ENCODE measurements at regions not wholly inside any gene's neighbourhood (a gene's known extent, or its start where the extent isn't known, plus 50 kb on each side); places are given as distances from the start of the nearest gene placed in this dataset.

DNA sequence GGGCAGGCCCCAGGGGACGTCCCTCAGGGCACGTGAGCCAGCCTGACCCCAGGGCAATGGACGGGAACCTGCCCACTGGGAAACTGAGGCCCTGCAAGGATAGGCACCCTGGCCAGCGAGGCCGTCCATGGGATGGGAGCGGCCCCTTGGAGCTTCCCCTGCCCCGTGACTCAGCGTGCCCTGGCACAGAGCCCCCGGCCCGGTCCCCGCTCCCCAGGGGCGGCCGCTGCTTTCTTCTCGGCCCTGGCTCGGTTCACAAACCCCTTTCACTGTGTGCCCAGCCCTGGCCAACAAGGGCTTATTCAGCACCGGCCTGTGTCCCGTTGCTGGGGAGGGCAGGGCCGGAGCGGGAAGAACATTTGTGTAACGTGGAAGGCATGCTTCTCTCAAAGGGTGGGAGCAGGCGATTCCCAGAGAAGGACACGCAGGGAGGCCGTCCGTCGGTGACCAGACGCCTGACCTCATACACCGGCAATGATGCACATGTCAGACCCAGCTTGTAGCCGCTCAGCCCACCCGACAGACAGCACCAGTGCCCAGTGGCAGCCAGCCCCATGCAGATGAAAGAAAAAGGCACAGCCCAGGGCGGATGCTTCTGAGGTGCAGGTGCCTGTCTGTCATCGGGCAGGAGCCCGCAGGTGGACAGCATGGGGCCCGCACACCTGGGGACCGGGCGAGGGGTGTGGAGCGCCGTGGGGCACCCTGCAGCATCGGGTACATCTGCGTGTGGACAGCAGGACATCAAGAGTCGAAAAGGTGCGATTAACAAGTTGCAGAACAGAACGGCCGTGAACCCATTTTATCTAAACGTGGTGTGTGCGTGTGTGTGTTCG lies 94.5 kb downstream of the PDGFA start:
- DNase-seq: no peak

DNA sequence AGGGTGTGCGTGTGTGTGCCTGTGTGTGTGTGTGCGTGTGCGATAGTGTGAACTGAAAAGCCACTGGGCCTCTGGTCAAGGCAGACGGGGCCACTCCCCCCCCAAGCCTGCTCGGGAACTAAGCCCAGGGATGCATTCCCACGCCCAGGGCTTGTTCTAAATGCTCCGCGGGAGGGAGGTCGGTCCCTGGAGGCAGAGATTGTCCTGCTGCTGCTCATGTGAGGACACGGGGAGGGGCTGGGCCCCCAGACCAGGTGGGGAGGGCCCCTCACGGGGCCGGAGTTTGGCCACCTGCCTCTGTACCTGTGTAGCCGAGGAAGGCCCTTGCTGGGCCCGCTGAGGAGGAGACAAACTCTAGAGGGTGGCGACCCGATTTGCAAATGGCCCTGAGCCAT lies 93.9 kb downstream of the PDGFA start:
- DNase-seq: no peak

DNA sequence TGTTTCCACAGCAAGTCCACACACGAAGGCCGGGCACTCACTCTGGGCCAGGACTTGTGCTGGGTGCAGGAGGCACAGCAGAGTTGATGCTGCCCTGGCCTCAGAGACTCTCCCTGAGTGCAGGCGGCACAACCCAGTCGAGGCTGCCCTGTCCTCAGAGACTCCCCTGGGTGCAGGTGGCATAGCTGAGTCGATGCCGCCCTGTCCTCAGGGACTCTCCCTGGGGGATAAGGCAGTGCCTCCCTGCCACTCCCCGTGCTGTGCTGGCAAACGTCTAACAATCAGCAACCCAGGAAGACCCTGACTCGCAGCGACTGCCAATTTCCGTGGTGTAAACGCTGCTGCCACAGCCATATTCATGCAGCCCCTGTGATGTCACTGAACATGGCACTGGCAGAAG lies 93.1 kb downstream of the PDGFA start:
- no peak for DNase-seq

DNA sequence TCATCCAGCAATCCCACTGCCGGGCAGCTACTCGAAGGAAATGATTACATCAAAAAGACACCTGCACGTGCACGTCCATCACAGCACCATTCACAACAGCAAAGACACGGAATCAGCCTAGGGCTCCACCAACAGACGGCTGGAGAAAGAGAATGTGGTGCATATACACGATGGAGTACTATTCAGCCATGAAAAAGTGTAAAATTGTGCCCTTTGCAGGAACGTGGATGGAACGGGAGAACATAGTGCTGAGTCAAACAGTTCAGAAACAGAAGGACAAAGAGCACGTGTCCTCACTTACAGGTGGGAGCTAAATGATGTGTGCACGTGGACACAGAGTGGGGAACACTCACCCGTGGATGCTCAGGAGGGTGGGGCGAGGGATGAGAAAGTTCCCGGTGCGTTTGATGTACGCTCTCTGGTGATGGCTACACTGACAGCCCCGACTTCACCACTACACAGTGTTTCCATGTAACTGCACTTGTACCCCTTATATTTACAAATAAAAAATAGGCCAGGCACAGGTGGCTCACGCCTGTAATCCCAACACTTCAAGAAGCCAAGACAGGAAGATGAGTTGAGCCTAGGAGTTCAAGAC lies 92.0 kb downstream of the PDGFA start:
- no peak for DNase-seq

DNA sequence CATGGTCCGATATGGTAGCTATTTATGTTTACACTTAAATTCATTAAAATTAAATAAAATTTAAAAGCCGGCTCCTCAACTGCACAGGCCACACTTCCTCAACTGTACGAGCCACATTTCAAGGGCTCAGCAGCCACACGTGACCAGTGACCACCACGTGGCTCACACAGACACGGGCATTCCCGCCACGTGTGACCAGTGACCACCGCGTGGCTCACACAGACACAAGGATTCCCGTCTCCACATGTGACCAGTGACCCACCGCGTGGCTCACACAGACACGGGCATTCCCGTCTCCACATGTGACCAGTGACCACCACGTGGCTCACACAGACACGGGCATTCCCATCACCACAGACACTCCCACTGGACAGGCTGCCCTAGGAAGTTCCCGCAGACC lies 91.3 kb downstream of the PDGFA start:
- DNase-seq: no peak

DNA sequence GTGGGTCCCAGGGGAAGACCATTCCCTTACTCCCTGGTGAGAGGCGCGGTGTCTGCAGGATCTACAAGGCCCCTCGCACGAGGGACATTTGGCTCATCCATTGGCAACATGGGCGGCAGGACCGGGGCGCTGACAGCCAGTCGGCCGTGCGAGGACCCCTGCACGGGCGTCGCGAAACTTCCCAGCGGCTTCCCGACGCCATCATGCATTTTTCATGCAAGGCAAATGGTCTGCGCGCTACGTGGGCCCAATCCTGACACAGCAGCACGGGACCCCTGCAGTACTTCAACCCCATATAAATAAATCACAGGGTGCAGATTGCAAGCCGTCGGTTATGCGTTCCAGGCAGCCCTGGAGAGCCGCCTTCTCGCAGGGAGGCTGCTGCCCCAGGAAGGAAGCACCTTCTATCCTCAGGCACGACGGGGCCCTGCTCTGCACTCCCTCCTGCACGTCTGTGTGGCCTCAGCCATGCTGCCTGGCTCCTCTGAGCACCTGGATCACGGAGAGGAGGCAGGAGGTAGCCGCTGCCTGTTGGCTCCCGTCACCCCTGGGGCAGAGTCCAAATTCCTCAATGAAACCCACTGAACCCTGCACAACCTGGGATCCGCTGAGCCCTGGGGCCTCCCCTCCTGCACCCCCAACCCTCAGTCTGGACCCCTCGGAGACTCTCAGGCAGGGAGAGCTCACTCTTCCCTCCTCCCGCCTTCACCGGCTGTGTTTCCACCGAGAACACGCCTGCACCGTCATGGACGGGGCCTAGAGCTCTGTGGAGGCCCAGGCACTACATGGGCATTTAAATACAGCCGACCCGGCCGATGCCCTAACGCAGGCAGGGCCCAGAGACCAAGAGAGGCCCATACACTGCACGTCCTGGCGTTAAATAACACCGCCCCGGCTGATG lies 90.5 kb downstream of the PDGFA start:
- no peak for DNase-seq

DNA sequence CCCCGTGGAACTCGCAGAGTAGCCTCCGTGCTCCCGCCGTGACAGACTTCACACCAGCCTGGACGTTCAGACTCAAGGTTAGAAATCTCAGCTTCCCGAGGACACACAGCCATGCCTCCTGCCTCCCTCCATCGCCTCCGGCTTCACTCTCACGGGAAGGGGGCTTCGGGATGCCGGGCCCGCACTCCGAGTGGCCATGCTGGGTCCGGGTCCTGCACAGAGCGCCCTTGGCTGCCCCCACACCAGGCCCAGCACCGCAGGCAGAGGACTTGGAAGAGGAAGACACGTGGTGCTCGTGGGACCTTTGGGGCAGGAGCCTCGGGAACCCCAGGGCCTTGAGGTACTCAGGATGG lies 89.8 kb downstream of the PDGFA start:
- DNase-seq: no peak

DNA sequence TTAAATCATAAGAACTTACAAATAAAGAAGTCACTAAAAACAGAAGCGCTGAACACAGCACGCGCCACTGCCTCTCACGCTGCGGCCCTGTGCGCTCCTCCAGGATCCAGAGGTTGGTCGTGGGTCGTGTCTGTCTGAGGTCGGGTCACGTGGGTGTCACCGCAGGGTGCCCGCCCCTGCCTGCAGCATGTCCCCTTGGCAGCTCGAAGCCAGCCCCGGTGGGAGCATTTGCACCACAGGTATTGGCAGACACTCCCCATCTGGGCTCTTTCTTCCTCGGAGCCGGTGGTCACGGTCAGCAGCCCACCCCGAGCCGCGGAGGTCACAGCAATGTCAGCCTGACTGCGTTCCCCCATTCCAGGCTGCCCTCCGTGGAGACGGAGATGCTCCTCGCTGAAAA lies 88.6 kb downstream of the PDGFA start:
- no peak for DNase-seq

DNA sequence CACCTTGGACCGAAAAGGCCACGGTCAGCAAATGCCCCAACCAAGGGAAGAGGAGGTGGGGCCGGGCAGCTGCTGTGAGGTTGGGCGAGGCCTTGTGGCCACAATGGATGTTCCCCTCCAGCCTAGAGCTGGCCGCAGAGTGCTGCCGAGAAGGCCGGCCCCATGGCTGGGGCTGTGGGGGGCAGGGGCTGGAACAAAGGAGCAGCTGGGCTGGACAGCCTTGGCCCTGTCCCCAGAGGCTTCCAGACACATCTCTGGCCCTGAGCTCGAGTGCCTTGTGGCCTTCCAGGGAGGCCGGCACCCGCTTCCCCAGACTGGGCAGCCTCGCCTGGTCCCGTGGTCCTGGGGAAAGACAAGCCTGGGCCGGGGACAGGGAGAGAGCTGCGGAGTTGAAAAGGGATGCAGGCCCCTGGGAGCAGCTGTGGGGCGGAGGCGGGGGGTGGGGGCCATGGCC lies 88.0 kb downstream of the PDGFA start:
- no peak for DNase-seq

DNA sequence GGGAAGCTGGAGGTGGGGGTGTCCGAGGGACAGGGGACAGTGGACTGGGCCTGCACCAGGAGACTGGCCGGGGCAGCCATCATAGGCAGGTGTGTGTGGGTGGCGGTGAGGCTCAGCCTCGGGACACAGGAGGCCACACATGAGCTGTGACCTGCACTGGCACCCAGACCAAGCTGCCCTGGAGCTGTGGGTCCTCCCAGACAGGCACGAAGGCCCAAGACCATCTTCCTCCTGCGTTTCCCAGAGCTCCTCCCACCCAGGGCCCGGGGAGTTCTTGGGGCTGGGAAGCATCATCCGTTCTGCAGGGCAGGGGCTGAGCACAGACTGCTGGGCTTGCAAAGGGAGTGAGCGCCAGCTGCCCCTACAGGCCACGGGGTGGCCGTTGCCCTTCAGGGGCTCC lies 87.4 kb downstream of the PDGFA start:
- DNase-seq: no peak

DNA sequence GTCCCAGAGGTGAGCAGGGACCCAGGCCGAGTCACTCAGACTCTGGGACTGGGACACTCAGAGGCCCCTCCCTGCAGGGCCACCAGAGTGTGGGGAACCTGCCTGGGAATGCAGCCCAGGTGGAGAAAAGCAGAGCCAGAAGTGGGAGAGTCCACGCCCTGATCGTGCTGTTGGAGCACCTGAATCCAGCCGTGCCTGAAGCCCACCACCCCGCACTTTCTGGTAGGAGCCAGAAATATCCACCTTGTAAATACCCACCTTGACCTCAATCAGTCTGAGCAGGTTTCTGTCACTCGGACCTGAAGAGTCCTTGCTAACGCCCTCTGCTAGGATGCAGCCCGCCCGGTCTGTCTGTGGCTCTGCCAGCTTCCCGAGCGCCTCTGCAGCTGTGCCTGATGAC lies 86.7 kb downstream of the PDGFA start:
- DNase-seq: no peak

DNA sequence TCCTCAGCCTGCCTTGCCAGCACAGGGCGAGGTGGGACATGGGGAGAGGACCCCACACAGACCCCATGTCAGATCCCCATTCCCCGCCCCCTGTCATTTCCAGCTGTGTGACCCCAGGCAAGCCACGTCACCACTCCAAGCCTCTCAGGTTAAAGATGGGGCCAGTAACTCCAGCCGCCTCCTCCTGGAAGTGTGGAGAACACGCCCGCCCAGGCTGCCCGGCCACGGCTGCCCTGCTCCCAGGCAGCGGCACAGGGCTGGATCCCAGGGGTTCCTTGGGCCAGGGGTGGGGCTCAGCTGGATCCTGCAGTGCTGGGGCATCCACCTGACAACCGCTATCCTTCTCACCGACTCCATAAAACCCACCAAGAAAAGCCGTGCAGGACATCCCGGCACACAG lies 86.1 kb downstream of the PDGFA start:
- no peak for DNase-seq

DNA sequence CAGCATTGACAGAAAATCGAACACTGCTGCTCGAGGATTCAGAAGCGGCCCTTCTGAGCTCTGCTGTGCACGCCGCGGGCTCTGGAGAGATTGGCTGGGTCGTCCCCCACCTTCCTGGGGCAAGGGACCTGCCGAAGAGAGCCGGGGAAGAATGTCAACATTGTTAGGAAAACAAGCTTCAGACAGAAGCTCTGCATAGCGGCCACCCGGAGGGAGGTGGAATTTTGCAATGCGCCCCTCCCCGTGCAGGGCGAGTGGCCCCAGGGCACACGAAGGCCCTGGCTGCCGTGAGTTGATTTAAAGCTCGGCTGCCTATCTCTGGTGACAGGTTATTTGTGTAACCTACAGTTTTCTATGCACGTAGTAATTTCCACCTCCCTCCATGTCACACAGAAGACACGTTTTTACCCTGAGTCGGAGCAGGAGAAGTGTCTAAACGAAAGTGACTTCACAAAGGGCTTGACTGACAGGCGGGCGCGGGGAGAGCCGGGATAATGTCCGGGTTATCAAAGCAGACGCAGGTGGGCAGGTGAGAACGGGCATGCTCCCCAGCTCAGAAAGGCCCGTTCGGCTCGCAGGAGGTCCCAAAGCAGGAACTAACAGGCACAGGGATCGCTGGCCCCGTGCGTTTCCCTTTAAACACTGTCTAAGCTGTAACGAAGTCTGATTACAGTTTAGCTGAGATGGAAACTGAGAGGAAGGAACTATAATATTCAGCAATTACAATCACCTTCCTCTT lies 84.6 kb downstream of the PDGFA start:
- no peak for DNase-seq

DNA sequence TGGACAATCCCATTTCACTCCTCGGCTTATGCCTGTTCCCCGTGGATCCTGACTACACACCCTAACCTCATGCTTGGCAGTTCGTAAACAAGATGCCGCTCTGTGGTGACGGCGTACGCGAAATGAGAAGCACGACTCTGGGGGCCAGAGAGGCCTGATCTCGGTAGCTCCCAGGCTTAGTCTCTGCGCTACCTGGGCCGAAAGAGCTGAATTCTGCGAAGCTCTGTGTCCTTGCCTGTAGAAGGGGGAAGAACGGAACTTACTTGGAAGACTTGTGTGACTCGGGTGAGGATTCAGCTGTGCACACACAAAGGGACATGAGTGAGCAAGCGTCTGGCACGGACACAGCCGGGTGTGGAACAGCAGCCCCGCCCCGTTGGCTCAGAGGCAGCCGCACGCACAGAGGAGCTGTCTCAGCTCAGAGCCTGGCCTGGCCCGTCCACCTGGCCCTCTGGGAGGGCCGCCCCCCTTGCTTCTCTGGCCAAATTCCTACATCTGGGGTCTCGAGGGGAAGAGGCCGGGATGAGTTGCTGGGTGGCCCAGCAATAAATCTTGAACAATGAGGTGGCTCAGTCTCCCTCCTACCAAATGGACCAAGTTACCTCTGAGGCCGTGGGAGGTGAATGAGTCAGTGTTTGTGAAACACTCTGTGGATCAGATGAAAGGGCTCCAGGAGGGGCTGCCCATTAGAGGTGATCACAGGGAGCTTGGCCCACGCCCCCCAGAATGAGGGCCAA lies 83.8 kb downstream of the PDGFA start:
- no peak for DNase-seq

DNA sequence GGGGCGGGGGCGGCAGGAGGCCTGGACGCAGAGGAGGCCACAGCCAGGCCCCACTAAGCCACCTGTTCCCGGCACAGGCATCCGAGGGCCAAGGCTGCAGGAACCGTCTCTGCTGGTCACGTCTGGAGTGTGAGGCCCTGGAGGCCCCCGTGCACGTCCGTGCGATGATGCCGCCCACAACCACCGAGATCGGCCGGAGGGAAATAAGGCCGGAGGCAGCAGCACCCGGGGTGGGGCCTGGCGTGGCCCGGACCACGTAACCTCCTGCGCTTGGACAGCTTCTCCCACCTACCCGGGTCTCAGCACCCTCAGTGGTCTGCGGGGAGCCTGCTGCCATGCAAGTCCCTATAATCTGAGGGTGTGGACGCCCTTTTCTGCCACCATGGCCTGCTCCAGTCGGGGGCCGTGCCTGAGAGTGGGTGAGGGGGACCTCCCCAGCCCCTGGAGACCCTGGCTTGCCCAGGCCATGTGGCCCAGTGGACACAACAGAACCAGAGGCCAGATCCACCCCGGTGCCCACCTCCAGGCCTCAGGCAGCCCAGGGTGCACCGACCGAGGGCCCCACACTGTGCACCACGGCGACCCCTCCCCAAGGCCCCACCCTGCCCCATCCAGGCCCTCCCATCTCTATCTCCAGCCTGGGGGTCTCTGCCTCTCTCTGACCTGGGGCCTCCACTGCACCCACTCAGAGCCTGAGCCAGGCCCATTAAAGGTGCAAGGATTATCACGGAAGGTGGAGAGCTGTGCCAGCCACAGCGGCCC lies 83.1 kb downstream of the PDGFA start:
- DNase-seq: no peak

DNA sequence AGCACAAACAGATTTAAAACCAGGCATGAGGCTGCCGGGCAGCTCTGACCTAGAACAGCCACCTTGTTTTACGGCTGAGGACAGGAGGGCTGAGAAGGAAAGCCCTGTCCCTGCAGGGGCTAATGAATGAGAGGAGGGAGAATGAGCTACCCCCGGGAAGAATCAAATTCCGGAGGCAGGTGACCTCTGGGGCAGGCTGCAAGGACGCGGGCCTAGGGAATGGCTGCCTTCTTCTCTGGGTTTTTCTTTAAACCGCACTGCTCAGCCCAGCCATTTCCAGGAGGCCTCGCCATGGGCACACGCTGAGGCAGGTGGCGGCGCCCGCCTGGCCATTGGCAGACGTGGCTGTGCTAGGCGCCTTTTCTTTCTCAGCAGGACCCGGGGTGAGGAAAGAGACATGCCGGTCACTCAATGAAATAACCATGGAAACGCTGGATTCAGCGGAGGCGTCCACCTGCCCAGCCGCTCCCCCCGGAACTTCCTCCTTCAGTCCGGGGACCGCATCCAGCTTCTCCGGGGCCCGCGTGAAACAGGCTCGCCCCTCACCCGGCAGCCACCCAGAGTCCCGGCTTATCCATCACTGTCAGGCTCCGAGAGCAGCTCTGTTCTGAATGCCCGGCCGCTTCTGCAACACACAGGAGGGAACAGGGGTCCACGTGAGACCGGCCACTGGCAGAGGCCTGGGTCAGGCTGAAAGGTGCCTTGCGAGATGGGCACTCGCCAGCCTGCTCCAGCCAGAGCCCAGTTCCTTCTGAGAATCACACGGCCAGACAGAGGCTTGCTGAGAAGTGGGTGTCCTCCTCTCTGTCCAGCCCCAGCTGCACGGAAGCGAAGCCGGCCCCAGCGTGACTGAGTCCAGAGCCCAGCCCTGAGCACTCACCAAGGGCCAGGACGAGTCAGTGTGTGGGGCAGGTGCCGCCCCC lies 82.1 kb downstream of the PDGFA start:
- DNase-seq: no peak

DNA sequence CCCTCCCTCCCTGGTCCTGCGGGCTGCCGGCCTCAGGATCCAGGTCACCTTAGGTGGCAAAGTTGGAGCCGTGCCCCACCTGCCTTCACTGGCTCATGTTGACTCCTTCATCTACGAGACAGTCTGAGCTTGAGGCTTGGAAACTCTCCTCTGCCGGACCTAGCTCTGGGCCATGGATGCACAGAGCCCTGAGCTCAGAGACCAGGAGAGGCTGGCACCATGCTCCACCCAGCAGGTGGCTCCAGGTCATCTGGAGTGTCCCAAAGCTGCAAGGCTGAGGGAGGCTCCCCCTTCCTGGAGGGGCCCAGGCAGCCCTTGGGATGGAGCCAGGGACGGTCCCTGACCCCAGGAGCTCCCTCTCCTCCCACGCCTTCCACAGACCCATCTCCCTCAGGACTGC lies 81.3 kb downstream of the PDGFA start:
- DNase-seq: no peak

DNA sequence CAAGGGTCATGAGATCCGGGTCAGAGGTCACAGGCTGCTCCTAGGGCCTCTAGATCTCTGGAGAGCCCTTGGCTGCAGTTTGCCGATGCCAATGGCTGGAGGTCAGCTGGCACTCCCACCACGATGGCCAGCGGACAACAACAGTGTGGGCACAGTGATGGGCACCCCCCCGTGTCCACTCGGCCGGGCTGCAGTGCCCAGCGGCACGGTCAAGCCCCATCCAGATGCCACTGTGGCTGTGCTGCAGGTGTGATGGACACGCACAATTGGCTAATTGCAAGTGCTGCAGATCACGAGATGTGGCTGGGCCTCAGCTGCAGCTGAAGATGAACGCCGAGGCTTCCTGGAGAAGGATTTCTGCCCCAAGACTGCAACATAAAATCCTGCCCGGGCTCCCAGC lies 80.7 kb downstream of the PDGFA start:
- no peak for DNase-seq

DNA sequence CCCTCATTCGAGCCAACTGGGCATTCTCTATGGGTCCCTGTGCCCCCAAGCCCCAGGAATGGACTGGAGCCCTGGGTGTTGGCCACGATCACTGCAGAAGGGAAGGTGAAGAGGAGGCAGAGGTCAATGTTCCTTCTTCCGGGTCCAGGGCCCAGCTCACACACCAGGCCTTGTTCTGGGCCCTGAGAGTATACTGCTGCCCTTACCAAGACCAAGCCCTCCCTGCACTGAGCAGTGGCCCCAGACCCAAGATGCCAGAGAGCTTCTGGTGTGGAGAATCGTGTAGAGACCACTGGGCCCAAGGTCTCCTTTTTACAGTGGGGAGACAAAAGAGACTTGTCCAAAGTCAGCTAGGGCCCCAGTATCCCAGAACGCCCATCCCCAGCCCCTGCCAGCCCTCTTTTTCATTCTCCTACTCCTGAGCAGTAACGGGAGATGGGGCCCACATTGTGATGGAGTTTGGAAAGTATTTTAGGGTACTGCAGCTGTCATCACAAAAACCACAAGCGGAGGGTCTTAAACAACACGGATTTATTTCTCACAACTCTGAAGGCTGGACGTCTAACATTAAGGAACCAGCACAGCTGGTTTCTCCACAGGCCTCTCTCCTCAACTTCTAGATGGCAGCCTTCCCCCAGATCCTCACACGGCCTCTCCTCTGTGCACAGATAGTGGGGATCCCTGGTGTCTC lies 79.4 kb downstream of the PDGFA start:
- DNase-seq: no peak
